ENCODE measurements at regions not wholly inside any gene's neighbourhood (a gene's known extent, or its start where the extent isn't known, plus 50 kb on each side); places are given as distances from the start of the nearest gene placed in this dataset.

DNA sequence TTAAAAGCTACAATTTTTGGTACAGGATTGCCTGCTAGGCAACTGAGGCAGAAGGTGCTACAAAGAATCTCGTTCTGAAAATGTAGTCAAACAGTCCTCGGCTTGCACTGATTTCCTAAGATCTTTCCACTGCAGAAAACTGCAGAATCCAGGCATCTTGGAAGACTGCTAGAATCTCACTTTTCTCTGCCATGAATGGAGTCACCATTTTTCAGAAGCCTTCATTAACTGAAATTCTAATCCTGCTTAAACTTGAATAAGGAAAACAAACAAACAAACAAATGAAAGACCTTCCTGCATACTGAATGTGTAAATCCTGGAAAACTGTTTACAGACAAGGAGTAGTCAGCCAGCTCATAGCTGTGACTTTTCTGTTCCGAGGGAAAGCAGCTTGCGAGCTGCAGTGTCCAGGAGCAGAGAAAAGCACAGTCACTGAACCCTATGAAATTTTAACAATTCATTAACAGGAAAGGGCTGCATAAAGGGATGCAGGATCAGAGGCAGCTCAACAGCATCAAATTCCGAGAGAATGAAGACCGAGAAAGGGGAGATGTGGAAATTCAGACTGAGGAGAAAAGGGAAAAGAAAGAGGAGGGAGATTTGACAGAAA lies 210.5 kb upstream of the PIK3C3 start:
- TF ChIP-seq FOXP2 (optimal IDR thresholded peaks at IDR 0.05; ENCODE audit: borderline replicate concordance, extremely low read depth, extremely low read length, insufficient read depth), result no peak
- TF ChIP-seq TAF1 (IDR thresholded peaks at IDR 0.05; ENCODE audit: borderline replicate concordance, insufficient read depth, low read length), result no peak
- no peak for TF ChIP-seq POLR2AphosphoS5 (IDR thresholded peaks at IDR 0.05; ENCODE audit: low read depth, low read length)
- no peak for TF ChIP-seq SIN3A (IDR thresholded peaks at IDR 0.05; ENCODE audit: borderline replicate concordance, insufficient read depth, low read length)
- TF ChIP-seq, protein P1, sequence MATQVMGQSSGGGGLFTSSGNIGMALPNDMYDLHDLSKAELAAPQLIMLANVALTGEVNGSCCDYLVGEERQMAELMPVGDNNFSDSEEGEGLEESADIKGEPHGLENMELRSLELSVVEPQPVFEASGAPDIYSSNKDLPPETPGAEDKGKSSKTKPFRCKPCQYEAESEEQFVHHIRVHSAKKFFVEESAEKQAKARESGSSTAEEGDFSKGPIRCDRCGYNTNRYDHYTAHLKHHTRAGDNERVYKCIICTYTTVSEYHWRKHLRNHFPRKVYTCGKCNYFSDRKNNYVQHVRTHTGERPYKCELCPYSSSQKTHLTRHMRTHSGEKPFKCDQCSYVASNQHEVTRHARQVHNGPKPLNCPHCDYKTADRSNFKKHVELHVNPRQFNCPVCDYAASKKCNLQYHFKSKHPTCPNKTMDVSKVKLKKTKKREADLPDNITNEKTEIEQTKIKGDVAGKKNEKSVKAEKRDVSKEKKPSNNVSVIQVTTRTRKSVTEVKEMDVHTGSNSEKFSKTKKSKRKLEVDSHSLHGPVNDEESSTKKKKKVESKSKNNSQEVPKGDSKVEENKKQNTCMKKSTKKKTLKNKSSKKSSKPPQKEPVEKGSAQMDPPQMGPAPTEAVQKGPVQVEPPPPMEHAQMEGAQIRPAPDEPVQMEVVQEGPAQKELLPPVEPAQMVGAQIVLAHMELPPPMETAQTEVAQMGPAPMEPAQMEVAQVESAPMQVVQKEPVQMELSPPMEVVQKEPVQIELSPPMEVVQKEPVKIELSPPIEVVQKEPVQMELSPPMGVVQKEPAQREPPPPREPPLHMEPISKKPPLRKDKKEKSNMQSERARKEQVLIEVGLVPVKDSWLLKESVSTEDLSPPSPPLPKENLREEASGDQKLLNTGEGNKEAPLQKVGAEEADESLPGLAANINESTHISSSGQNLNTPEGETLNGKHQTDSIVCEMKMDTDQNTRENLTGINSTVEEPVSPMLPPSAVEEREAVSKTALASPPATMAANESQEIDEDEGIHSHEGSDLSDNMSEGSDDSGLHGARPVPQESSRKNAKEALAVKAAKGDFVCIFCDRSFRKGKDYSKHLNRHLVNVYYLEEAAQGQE (IDR thresholded peaks at IDR 0.05; ENCODE audit: insufficient read depth in 1 of 2, low read depth in 2 of 2, low read length in 2 of 2), result no peak

DNA sequence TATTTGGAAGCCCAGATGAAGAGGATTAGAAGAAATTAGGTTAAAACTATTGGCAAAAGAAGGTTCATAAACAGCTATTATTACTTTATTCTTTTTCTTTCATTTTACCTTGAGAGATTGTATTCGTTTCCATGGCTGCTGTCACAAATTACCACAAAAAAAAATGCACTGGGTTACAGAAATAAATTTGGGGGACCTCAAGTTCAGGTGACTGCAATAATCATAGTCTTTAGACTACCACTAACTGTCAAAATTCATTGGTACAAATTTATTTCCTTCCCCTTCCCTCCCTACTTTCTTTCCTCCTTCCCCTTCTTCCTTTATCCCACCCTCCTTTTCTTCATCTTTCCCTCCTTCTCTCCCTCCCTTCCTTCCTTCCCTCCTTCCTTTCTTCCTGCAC lies 217.8 kb upstream of the PIK3C3 start:
- TF ChIP-seq, protein P1 (IDR thresholded peaks at IDR 0.05; ENCODE audit: insufficient read depth in 1 of 2, low read depth in 2 of 2, low read length in 2 of 2), result no peak
- no peak for TF ChIP-seq FOXP2 (optimal IDR thresholded peaks at IDR 0.05; ENCODE audit: borderline replicate concordance, extremely low read depth, extremely low read length, insufficient read depth)
- TF ChIP-seq POLR2AphosphoS5 (IDR thresholded peaks at IDR 0.05; ENCODE audit: low read depth, low read length), result no peak
- no peak for TF ChIP-seq SIN3A (IDR thresholded peaks at IDR 0.05; ENCODE audit: borderline replicate concordance, insufficient read depth, low read length)
- no peak for TF ChIP-seq TAF1 (IDR thresholded peaks at IDR 0.05; ENCODE audit: borderline replicate concordance, insufficient read depth, low read length)

DNA sequence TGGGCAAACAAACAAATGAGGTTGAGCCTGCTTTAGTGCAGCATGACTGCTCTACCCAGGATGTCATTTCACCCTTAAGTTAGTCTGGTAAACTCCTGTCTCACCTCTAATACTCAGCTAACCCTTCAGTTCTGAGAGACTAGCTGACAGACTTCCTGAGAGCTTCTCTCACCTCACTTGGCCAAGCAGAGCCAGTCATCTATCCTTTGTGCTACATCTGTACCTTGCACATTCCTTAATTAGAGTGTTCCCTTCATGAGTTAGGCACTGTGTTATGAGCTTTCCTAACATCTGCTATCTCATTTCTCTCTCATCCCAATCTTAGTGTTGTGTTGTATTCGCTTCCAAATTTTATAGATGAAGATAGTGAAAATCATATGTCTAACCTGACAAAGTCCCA lies 220.1 kb upstream of the PIK3C3 start:
- no peak for TF ChIP-seq POLR2AphosphoS5 (IDR thresholded peaks at IDR 0.05; ENCODE audit: low read depth, low read length)
- no peak for TF ChIP-seq TAF1 (IDR thresholded peaks at IDR 0.05; ENCODE audit: borderline replicate concordance, insufficient read depth, low read length)
- TF ChIP-seq, protein P1 (IDR thresholded peaks at IDR 0.05; ENCODE audit: insufficient read depth in 1 of 2, low read depth in 2 of 2, low read length in 2 of 2), result no peak
- no peak for TF ChIP-seq FOXP2 (optimal IDR thresholded peaks at IDR 0.05; ENCODE audit: borderline replicate concordance, extremely low read depth, extremely low read length, insufficient read depth)
- no peak for TF ChIP-seq SIN3A (IDR thresholded peaks at IDR 0.05; ENCODE audit: borderline replicate concordance, insufficient read depth, low read length)

DNA sequence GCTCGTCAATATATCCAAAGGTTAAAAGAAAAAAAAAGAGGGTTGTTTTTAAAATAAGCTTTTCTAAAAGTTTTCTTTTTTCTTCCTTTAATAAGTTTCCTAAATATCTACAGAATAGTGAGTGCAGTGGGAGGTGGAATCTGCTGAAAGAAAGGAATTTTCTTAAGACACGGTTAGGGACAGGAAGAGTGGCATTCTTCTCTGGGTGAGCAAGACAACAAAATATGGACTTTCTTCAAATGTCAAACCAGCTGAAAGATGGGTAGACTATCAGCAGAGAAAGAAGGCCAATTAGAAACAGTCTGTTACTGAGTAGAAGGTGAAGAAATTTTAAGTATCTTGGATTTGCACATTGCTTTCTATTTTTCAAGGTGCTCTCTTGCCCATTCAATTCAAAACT lies 222.7 kb upstream of the PIK3C3 start:
- TF ChIP-seq FOXP2 (optimal IDR thresholded peaks at IDR 0.05; ENCODE audit: borderline replicate concordance, extremely low read depth, extremely low read length, insufficient read depth) (no peak), SIN3A (IDR thresholded peaks at IDR 0.05; ENCODE audit: borderline replicate concordance, insufficient read depth, low read length) (no peak), POLR2AphosphoS5 (IDR thresholded peaks at IDR 0.05; ENCODE audit: low read depth, low read length) (no peak), TAF1 (IDR thresholded peaks at IDR 0.05; ENCODE audit: borderline replicate concordance, insufficient read depth, low read length) (no peak)
- TF ChIP-seq, protein P1 (IDR thresholded peaks at IDR 0.05; ENCODE audit: insufficient read depth in 1 of 2, low read depth in 2 of 2, low read length in 2 of 2), result no peak

All from PFSK-1 (cell line).